HT-29 (cell line): ENCODE measurements at regions not wholly inside any gene's neighbourhood (a gene's known extent, or its start where the extent isn't known, plus 50 kb on each side); places are given as distances from the start of the nearest gene placed in this dataset.
A peak's percentile ranks its signal among the peaks of the same experiment; 100 is the strongest.
"Not testable (repeated sequence)": the region's sequence is repeated elsewhere in the genome, so short reads cannot be mapped to it uniquely, and the experiment has no call there.

ENCODE experiments used
- DNase-seq: peaks from one replicate; pipeline ENCODE4 v3.0.0-alpha.2; 2015; ENCODE audit warnings: low spot score

DNA sequence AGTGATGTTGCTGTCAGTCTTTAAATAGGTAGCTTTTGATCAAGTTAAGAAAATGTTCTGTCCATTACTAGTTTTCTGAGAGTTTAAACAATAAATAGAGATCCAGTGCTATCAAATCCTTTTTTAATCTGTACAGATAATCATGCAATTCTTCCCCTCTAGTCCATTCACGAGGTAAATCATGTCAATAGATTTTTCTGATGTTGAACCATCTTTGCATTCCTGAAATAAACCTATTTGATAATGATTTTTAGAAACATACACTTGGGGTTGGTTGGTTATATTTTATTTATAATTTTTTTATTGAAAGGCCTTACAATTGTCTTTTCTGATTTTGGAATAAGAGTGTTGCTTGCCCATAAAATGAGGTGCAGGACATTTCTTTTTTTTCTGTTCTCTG is 95.0 kb downstream of the FAM53A start:
- DNase-seq = no peak

DNA sequence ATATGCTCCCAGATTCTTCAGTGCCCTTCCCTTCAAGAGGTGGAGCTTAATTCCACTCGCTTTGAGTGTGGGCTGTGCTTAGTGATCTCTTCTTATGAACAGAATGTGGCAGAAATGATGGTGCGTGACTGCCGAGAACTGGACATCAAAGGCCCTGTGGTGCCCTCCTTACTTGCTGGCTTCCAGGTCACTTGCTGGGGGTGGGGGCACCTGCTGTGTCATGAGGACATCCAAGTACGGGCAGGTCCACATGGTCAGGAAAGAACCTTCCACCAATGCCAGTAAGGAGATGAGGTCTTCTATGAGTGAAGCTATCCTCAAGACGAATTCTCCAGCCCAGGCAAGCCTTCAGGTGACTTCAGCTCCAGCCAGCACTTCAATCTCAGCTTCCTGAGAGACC is 95.8 kb downstream of the FAM53A start:
- no peak for DNase-seq

DNA sequence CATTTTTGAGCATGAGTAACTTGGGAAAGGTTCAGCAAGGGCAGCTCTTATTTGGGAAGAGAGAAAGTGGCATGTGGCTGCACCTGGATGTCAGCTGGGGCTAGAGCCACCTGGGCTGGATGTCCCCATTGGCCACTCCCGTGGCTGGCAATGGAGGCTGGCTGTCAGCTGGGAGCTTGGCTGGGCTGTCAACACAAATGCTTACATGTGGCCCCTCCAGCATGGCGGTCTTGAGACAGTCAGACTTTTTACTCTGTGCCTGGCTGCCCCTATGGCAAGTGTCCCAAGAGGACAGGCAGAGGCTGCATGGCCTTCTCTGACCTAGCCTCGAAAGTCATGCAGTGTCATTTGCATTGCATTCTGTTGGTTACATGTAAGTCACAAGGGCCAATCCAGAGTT is 99.6 kb downstream of the FAM53A start:
- DNase-seq = no peak

DNA sequence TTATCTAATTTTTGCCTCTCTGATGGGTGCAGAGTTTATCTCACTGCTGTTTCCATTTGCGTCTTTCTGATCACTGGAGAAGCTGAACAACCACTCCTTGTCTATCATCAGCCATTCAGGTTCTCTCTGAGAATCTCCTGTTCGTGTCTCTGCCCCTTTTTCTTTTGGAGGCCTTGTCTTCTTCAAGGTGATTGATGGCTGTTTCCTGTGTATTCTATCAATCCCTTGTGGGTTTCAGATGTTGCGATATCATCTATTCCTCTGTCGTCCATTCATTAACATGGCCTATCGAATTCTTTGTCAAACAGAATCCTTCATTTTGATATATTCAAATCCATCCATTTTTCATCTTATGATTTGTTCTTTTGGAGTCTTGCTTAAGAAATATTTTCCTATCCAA is 100.3 kb downstream of the FAM53A start:
- DNase-seq = no peak

DNA sequence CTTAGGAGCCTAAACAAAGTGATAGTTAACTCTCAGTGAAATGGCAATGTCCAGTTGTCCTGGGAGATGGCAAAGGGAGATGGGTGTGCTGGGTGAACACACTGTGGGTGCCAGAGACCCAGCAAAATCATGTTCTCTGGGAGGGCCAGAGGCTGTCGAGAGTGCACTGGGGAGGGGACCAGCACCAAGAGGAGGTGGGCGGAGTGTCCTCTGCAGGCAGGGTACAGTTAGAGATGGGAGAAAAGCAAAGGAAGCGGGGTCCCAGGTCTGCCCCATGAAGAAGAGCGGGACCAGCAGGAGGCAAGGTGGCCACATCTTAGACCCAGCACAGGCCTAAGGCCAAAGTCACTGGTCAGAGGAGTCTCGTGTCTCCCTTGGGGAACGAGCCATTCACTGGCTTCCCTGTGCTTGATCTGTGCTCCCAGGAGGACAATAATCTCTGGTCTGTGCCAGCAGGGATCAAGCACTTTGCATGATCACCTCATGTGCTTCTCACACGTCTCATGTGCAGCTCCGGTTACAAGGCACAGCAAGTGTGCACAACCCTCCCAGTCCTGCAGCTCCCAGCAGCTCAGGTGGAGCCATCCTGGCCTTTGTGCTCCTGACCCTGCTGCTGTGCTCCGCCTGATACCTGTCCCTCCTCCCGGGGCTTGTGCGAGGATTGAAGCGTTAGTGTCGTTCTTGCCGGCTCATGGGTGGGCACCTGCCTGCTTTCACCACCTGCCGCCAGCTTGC is 100.9 kb downstream of the FAM53A start:
- DNase-seq = no peak

DNA sequence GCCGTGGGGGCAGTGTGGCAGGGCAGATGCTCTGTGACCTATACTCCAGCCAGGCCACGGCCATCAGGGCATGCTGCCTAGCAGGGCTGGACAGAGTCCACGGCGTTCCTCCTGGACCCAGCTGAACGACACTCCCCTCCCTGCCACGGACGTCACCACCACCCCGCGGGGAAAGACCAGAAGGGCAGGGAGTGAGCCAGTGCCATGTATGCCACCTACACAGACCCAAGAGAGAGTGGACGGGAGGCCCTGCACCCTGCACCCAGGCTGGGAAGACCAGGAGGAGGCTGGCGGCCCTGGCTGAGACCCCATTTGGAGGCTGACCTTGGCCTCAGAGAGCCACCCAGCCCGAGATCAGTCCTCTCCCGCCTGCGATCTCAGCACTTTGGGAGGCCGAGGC is 101.9 kb downstream of the FAM53A start:
- no peak for DNase-seq

DNA sequence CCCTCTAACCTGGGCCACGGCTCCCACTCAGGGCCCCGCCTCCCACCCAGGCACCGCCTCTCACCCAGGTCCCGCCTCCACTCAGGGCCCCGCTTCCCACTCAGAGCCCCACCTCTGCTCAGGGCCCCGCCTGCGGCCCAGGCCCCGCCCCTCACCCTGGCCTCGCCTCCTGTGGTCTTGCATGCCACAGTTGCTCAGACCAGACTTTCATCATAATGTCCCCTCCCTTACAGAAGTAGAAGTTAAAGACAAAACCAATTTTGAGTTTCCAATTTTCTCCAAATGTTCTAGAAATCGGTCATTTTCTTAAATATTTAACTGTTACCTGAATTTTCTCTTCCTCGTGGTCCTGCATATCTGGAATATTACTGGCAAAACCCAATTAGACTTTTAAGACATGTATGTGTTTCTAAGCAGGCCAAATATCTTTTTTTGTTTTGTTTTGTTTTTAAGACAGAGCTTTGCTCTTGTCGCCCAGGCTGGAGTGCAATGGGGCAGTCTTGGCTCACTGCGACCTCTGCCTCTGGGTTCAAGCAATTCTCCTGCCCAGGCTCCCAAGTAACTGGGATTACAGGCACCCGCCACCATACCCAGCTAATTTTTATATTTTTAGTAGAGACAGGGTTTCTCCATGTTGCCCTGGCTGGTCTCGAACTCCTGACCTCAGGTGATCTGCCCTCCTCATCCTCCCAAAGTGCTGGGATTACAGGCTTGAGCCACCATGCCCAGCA is 102.8 kb downstream of the FAM53A start:
- DNase-seq = peak; percentile 72

DNA sequence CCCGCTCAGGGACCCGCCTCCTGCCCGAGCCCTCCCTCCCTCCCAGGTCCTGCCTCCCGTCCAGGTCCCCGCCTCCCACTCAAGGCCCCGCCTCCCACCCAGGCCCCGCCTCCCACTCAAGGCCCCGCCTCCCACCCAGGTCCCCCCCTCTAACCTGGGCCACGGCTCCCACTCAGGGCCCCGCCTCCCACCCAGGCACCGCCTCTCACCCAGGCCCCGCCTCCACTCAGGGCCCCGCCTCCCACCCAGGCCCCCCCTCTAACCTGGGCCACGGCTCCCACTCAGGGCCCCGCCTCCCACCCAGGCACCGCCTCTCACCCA is 103.5 kb downstream of the FAM53A start:
- not testable (repeated sequence) for DNase-seq

DNA sequence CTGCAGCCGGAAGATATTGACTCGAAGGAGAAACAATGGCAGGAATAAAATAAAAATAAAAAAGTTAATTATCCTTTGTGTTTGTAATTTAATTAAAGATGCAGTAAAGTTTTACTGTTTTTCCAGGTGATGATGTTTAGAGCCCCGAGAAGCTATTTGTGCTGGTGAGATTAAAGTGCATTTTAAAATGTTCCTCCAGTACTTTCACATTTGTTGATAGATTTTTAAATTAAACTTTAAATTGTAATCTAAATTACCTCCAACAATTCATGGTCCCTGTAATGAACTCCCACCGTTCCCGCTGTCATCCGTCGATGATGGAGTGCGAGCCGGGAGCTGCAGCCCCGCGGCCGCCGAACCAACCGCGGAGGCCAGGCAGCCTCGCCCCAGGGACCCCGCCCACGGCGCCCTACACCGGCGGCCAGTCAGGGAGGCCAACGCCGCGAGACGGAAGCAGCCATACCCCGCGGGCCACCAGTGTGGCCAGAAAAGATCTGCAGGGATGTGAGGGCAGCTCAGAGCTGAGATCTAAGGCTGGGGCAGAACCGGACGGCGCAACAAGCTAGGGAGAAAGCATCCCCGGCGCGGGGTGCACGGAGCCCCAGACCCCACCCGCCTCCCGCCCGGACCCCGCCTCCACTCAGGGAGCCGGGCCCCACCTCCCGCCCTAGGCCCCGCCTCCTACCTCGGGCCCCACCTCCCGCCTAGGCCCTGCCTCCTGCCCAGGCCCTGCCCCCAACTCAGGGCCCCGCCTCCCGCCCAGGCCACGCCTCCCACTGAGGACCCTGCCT is 104.0 kb downstream of the FAM53A start:
- DNase-seq = peak; percentile 87

DNA sequence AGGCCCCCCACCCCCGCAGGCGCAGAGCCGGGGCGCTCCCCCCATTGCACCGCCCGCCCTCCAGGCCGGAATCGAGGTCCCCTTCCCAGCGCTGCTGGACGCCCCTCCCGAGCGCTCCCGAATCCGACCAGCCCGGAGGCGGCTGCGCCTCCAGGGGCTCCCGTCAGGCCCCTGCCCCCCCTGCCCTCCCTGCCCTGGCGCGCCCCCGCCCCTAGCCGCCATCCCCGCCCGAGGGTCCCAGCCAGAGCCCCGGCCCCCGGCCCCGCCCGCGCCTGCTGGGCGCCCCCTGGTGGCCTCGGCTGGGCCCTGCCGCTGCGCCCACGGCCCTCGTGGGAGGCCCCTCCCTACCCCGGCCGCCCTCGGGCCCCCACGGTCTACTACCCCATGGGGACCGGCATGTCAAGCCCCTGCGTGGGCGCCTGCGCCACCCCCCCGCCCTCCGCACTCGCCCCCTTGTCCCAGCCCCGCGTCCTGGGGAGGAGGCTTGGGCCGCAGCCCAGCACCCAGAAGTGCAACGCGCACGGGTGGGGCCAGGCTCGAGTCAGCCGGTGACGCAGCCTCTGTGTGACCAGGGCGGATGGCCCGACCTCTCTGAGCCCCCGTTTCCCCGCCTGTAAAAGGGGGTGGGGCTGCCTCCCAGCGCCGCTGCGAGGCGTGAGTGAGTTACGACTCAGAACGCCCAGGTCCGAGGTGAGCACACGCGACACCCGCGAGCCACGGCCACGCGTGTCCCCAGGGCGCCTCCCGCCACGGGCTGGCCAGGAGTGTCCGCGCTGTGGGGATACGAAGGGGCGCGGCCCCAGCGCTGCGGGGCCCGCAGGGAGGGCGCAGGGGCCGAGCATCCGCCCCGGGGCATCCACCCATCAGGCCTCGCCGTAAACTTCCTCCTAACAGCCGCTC is 104.9 kb downstream of the FAM53A start:
- DNase-seq = peak; percentile 63

DNA sequence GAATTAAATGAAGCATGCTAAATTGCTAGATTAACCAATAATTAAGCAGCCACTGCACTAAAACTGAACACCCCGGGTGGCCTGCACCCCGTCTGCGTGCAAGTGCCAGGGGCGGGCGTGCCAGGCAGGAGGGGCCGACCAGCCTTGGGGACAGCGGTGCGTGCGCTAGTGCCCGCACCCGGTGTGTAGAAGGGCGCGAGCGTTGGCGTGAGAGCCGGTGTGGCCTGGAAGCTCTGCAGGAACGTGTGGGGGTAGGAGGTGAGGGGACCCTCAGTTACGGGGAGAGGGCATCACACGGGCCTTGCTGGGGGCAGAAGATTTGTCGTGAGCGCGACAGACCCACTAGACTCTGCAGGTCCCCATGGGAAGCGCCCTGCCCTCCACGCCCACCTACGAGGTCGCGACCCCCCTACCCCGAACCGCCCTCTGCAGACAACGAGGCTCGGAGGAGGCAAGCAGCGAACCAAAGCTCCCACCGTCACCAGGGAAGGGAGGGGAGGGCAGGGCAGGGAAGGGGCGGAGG is 105.8 kb downstream of the FAM53A start:
- no peak for DNase-seq

DNA sequence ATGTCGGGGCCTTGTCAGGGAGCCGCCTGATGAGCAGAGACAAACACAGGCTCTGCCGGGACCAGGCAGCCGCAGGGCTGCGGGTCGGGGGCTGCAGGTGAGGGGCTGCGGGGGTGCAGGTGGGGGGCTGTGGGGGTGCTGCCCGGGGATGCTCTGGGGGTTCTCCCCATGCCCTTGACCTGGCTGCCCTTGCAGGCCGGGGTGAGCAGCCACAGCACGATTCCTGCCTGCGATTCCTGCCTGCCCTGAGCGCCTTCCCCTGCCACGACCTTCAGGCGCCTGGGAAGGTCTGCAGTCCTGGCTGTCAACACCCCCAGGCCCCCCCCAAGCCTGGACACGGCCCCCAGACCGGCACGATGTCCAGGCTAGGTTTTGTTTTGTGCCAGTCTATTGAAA is 106.3 kb downstream of the FAM53A start:
- no peak for DNase-seq

DNA sequence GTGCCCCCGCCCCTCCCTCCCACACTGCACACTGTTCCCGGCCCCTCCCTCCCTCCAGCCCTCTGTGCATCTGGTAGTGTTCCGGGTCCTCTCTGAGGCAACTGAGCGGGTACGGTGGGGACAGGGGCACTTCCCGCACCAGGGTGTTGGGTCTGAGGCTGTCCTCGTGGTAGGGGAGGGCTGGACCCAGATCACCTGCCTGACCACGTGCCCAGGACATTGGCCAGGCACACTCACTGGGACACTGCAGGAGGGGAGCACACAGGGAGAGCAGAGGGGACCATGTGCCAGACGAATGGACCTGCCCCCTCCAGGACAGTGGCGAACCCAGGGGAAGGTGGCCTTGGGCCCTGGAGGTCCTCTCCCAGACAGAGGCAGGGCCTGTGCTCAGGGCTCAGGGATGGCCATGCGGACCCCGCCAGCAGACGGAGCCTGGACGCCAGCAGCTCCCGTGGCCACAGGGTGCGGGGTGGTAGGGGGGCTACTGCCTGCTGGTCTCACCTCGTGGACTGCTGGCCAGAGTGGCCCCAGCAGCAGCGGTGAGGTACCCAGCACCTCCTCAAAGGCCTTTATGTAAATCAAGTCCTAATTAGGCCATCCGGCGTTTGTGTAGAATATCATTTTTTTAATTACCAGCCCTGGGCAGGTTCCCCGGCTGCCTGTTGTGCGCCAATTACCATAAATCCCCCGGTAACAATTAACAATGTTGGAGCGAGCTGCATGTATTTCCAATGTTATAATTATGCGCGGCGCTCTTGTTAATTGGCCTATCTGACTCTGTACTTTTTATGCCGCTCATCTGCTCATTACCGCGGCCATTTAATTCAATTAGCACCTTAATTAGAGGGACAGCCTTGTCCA is 106.9 kb downstream of the FAM53A start:
- DNase-seq = no peak

DNA sequence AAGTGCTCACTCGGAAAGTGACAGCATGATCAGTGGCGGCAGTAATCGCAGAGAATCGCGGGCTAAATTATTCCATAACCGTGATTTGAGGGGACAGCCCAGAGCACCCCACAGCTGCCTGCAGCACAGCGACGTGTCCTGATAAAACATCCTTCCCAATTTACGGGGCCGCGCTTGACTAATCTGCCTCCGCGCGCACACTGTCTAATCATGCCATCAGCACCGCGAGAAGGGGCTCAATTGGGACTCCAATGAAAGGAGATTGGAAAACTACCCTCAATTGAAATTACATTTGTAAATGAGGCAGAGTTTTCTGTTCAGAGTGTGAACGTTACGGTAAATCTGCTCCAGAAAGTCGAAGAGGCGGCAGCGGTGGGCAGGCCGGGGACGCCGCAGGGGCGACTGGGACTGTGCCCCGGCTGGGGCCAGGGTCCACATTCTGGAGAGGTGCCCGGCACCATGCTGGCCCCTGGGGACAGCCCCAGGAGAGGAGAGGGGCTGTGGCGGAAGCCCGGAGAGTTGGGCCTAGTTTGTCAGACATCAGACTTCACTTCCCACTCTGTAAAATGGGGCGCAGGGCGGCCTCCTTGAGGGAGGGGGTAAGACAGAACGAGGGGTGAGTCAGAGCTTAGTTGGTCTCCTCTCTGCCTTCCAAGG is 107.7 kb downstream of the FAM53A start:
- DNase-seq = no peak

DNA sequence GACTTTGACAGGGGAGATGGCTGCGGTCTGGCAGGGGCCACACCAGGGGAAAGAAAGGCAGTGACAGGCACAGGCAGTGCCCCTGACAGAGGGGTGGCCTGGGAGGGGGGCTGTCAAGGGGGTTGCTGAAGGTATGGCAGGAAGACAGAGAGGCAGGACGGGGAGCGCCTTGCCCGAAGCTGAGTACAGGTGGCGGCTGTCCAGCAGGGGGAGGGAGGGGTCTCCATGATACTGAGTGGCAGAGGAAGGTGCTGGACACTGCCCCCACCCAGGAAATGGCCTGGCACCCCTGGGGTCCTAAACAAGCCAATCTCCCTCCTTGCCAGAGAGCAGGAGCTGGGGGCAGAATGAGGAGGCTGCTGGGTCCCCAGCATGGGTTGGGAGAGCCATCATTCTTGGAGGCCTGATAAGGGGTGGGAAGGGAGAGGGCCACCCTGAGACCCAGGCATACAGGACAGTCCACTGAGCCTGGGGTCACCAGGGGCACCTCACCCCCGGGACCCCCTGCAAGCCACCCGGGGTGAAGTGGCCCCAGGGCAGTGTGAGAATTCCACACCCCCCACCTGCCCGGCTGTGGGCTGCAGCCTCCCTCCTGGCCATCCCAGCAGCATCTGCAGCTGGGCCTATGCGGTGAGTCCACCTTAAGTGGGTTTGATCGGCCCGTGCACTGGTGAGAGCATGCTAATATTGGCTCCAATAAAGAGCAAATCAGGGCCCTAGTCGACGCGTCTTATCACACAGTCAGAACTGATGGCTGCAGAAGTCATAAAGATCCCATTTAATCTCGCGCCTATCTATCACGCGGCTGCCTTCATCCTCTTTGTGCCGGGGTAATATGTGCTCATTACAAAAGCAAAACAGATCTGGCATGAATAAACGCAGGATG is 108.5 kb downstream of the FAM53A start:
- DNase-seq = no peak

DNA sequence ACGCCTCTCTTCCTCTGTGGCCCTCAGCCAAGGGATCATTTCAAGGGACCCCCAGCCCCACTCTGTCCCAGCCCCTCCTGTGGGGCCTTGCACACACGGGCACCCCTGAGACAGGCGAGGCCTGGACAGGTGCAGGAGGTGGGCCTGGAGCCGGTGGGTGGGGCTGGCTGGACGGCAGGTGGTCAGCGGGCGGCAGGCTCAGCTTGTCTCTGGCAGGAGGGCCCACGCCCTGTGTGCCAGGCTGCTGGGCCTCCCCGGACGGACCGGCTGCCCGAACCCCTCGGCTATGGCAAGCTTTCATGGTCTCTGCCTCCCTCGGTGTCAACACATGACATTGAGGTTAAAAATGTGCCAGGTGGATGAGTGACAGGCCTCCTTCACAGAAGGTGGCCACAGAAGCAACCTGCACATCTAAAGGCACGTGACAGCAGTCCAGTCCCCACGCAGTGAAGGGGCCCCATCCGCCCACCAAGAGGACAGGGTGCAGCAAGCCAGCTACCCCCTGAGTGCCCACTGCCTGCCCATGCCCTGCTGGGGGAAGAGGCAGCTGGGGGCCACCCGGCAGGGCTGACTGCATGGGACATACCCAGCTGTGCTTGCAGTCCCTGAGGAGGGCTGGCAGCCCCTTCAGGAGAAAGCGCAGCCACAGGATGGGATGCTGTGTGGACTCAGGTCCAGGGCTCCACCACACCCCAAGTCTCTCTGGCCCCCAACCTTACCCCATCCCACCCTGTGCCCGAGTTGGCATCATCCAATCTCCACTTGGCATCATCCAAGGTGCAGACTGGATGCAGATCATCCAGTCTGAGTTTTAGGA is 109.3 kb downstream of the FAM53A start:
- no peak for DNase-seq

DNA sequence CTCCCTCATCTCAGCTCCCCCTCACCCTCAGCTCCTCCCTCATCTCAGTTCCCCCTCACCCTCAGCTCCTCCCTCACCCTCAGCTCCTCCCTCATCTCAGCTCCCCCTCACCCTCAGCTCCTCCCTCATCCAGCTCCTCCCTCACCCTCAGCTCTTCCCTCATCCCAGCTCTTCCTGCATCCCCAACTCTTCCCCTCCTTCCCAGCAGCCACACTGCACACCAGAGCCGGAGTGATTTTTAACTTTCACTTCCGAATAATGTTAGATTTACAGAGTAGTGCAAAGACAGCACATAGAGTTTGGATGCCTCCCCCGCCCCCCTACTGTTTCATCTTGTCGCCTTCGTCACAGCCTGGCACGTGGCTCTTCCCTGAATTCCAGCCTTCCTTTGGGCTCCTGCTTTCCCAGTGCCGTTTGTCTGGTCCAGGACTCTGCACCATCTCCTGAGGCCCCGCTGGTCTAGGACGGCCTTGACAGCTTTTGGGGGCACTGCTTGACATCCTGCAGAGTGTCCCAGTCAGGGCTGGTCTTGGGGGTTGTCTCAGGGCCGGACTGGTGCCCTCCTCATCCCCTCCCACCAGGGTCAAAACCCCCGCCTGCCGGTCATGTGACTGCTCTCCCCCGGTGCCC is 110.2 kb downstream of the FAM53A start:
- no peak for DNase-seq
